ENCODE measurements at regions not wholly inside any gene's neighbourhood (a gene's known extent, or its start where the extent isn't known, plus 50 kb on each side); places are given as distances from the start of the nearest gene placed in this dataset.

- H3K9me3 ChIP-seq (replicated peaks; ENCODE audit: control insufficient read depth, insufficient read depth, low read length), result no peaks in the 10 kb centered on the region
- no peaks in the 10 kb centered on the region for H3K4me1 ChIP-seq (ENCODE audit: control insufficient read depth, extremely low read depth, insufficient read depth, low read length)
- no peaks in the 10 kb centered on the region for H3K27me3 ChIP-seq (ENCODE audit: control insufficient read depth in 2 of 2, insufficient read depth in 2 of 2, low read length in 2 of 2)
- H3K79me2 ChIP-seq (ENCODE audit: control insufficient read depth, insufficient read depth, low read length), result no peaks in the 10 kb centered on the region
- H3K9ac ChIP-seq (replicated peaks; ENCODE audit: extremely low read depth, insufficient read depth, low read length), result no peak overlapping the region
- intact Hi-C loops (cut with micrococcal nuclease), result no loop called here
- no peak for FAIRE-seq
- no peak overlapping the region for H3K4me2 ChIP-seq (ENCODE audit: insufficient read depth, low read length)
- no peaks in the 10 kb centered on the region for H3K36me3 ChIP-seq (ENCODE audit: control insufficient read depth in 2 of 2, extremely low read depth in 1 of 2, insufficient read depth in 2 of 2, low read length in 2 of 2)
- dilution Hi-C loops (cut with MboI; ENCODE audit: extremely low pct_ligation_motif_present, low sequenced_read_pairs), result no loop called here
- DNase-seq (ENCODE audit: low read depth, low spot score), result no peak
- TF ChIP-seq POLR2A (IDR thresholded peaks at IDR 0.05; ENCODE audit: low read depth, low read length), result no peak
- no peak for TF ChIP-seq POLR2AphosphoS5 (IDR thresholded peaks at IDR 0.05; ENCODE audit: insufficient read depth, low read depth, low read length)
- no peak for TF ChIP-seq MAX (IDR thresholded peaks at IDR 0.05; ENCODE audit: insufficient read depth, insufficient read length)
- no peak for TF ChIP-seq MYC (IDR thresholded peaks at IDR 0.05; ENCODE audit: low read depth, low read length)
- TF ChIP-seq GATA2 (IDR thresholded peaks at IDR 0.05; ENCODE audit: insufficient read depth, insufficient read length, low read depth, low read length), result no peak
- no peak for TF ChIP-seq CTCF (IDR thresholded peaks at IDR 0.05; ENCODE audit: extremely low read depth in 1 of 2, insufficient read depth in 1 of 2, low read depth in 1 of 2, low read length in 2 of 2)
- TF ChIP-seq JUN (IDR thresholded peaks at IDR 0.05; ENCODE audit: borderline replicate concordance, insufficient read depth, insufficient read length, low read depth), result no peak
- no peak for TF ChIP-seq EZH2 (IDR thresholded peaks at IDR 0.05; ENCODE audit: borderline replicate concordance, low read depth, low read length, severe bottlenecking)
- TF ChIP-seq FOS (IDR thresholded peaks at IDR 0.05; ENCODE audit: borderline replicate concordance, insufficient read depth, low read length), result no peak
- CTCF ChIA-PET, result no interaction called here
- H4K20me1 ChIP-seq (replicated peaks; ENCODE audit: control insufficient read depth, extremely low read depth, insufficient read depth, low read length), result no peaks in the 10 kb centered on the region
- no TSS peak for BruUV-seq (replicated peaks)
- H3K4me3 ChIP-seq (replicated peaks in 1 of 3; ENCODE audit: insufficient read depth in 1 of 3, low read depth in 1 of 3, low read length in 3 of 3), result no peak overlapping the region
- H3K27ac ChIP-seq (ENCODE audit: insufficient read depth, low read depth, low read length), result no peak overlapping the region
- POLR2A ChIA-PET, result no interaction called here
- H3K9me1 ChIP-seq (replicated peaks; ENCODE audit: control insufficient read depth, extremely low read depth, insufficient read depth, low read length), result no peaks in the 10 kb centered on the region
- no peak overlapping the region for H2AFZ ChIP-seq (ENCODE audit: low read depth, low read length)
Observed at GRCh38 chr4:3674479-3674851, 91.7 kb upstream of the ADRA2C start.

Measured in endothelial cell of umbilical vein (primary cell).